H1 (cell line): ENCODE measurements at regions not wholly inside any gene's neighbourhood (a gene's known extent, or its start where the extent isn't known, plus 50 kb on each side); places are given as distances from the start of the nearest gene placed in this dataset.

Source experiments
- ASH2L ChIP-seq: fragments of 200-600, 300-600 bp; sonication (generic); IDR thresholded peaks from one replicate; pipeline ENCODE4 v1.7.1; 2017; ENCODE audit warnings: low read length
- EP300 ChIP-seq, 2 experiments: IDR thresholded peaks; 1 replicate in 1 of 2; 2 replicates in 1 of 2; pipeline ENCODE4 v1.6.1; 2011 to 2012; ENCODE audit warnings: low read depth in 2 of 2, low read length in 2 of 2, mild to moderate bottlenecking in 2 of 2, borderline replicate concordance in 1 of 2, inconsistent platforms in 1 of 2, moderate library complexity in 1 of 2
- FOSL1 ChIP-seq: IDR thresholded peaks from 2 replicates; pipeline ENCODE4 v1.6.1; 2011; ENCODE audit warnings: mild to moderate bottlenecking, low read depth, low read length, moderate library complexity; ENCODE audit not compliant: insufficient read depth
- HDAC6 ChIP-seq: IDR thresholded peaks from one replicate; pipeline ENCODE4 v1.7.1; 2012; ENCODE audit warnings: low read depth, mild to moderate bottlenecking, inconsistent platforms, low read length, moderate library complexity
- JUND ChIP-seq: IDR thresholded peaks from 2 replicates; pipeline ENCODE4 v1.6.1; 2011; ENCODE audit warnings: mild to moderate bottlenecking, improper control_type of control experiment, low read length
- KDM1A ChIP-seq: fragments of 200-600, 300-600 bp; sonication (generic); IDR thresholded peaks from 2 replicates; pipeline ENCODE4 v1.7.1; 2016; ENCODE audit warnings: mild to moderate bottlenecking, low read length, borderline replicate concordance

DNA sequence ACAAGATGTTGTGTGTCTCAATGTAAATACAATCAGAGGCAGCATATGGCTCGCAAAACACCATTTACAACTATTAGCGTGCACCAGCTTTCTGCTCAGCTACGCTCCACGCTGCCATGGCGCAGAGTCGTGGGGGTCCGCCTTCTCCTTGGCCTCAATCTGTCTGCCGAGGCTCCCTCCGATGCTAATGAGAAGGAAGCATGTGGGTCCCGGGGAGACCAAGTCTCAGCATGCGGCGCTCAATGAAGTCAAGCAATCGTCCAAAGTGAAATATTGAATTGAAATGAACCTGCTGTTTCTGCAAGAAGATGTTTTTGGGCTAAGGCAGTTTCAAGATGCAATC, 228.9 kb downstream of the TOMM20 start (continued):
- TF ChIP-seq ASH2L = no peak
- no peak for TF ChIP-seq KDM1A
- no peak for TF ChIP-seq JUND
- TF ChIP-seq FOSL1 = no peak
- TF ChIP-seq EP300 (IDR thresholded peaks at IDR 0.05; ENCODE audit: borderline replicate concordance in 1 of 2, low read depth in 2 of 2, low read length in 2 of 2) = no peak
- TF ChIP-seq HDAC6 = no peak
